Stimulated activated CD4-positive, alpha-beta T cell treated with anti-CD3 and anti-CD28 coated beads, Interleukin-2, amount 100 ng/mL, for 48 hours (primary cell): ENCODE measurements at regions not wholly inside any gene's neighbourhood (a gene's known extent, or its start where the extent isn't known, plus 50 kb on each side); places are given as distances from the start of the nearest gene placed in this dataset.

Experiments
- DNase-seq, 2 donors: peaks; one replicate each; pipeline ENCODE4 v3.0.0-alpha.2; 2020

GRCh38 chr14:62162998-62163589, 400.9 kb downstream of the SNAPC1 start:
- peak in 1 of 2 donors; percentile 2 for DNase-seq

GRCh38 chr14:62168564-62169155, 406.4 kb downstream of the SNAPC1 start:
- DNase-seq, result no peak

- peak; percentile 11 to 16 for DNase-seq
Observed at GRCh38 chr14:62179367-62180018, 417.3 kb downstream of the SNAPC1 start.

GRCh38 chr14:62181591-62181990, 419.4 kb downstream of the SNAPC1 start:
- DNase-seq, result no peak

- DNase-seq, result no peak
Observed at GRCh38 chr14:62185078-62185477, 422.9 kb downstream of the SNAPC1 start.

- no peak for DNase-seq
Observed at GRCh38 chr14:62187265-62187664, 425.0 kb downstream of the SNAPC1 start.

GRCh38 chr14:62189698-62190097, 427.5 kb downstream of the SNAPC1 start:
- DNase-seq, result no peak

GRCh38 chr14:62206456-62206855, 444.2 kb downstream of the SNAPC1 start:
- no peak for DNase-seq

- no peak for DNase-seq
Observed at GRCh38 chr14:62209287-62209899, 447.2 kb downstream of the SNAPC1 start.

GRCh38 chr14:62213516-62213915, 451.3 kb downstream of the SNAPC1 start:
- no peak for DNase-seq

- no peak for DNase-seq
Observed at GRCh38 chr14:62216121-62216520, 453.9 kb downstream of the SNAPC1 start.

- no peak for DNase-seq
Observed at GRCh38 chr14:62234849-62235248, 472.6 kb downstream of the SNAPC1 start.

- DNase-seq, result no peak
Observed at GRCh38 chr14:62244221-62244620, 482.0 kb downstream of the SNAPC1 start.

GRCh38 chr14:62247266-62247665, 485.0 kb downstream of the SNAPC1 start:
- no peak for DNase-seq

GRCh38 chr14:62251237-62251636, 489.0 kb downstream of the SNAPC1 start:
- DNase-seq, result no peak

GRCh38 chr14:62253171-62253570, 491.0 kb downstream of the SNAPC1 start:
- DNase-seq, result no peak

GRCh38 chr14:62253911-62254310, 491.7 kb downstream of the SNAPC1 start:
- DNase-seq, result no peak

- DNase-seq, result no peak
Observed at GRCh38 chr14:62269204-62269603, 507.0 kb downstream of the SNAPC1 start.

- no peak for DNase-seq
Observed at GRCh38 chr14:62270236-62270635, 508.0 kb downstream of the SNAPC1 start.

- DNase-seq, result no peak
Observed at GRCh38 chr14:62280366-62280765, 518.1 kb downstream of the SNAPC1 start.

- no peak for DNase-seq
Observed at GRCh38 chr14:62283837-62284236, 521.6 kb downstream of the SNAPC1 start.

- no peak for DNase-seq
Observed at GRCh38 chr14:62289471-62289870, 527.3 kb downstream of the SNAPC1 start.

GRCh38 chr14:62301080-62301479, 538.9 kb downstream of the SNAPC1 start:
- no peak for DNase-seq

GRCh38 chr14:62301911-62302310, 539.7 kb downstream of the SNAPC1 start:
- DNase-seq, result no peak
